GOT3 (cell line): ENCODE measurements at regions not wholly inside any gene's neighbourhood (a gene's known extent, or its start where the extent isn't known, plus 50 kb on each side); places are given as distances from the start of the nearest gene placed in this dataset.

ENCODE experiments used
- DNase-seq: peaks from one replicate; lab custom pipeline; 2025; ENCODE audit warnings: mixed read lengths; lab: John Stamatoyannopoulos, UW

DNA sequence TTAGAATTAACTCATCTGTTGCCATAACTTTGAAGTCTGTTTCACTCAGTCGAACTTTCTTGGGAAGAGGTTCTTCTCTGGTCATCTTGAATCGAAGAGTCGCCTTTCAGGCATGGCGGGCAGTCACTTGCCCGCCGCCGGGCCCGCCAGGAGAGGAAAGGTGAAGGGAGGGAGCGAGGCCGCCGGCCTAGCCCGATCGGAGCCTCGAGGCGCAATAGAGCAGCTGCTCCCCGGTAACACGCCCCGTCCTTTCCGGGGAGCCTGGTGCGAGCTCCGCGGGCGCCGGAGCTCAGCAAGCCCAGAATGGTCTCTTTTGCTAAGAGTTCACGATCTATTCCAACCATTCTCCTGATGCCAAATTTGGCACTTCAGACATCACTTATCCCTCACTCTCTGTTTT, 591.8 kb downstream of the TFAP2B start:
- no peak for DNase-seq

DNA sequence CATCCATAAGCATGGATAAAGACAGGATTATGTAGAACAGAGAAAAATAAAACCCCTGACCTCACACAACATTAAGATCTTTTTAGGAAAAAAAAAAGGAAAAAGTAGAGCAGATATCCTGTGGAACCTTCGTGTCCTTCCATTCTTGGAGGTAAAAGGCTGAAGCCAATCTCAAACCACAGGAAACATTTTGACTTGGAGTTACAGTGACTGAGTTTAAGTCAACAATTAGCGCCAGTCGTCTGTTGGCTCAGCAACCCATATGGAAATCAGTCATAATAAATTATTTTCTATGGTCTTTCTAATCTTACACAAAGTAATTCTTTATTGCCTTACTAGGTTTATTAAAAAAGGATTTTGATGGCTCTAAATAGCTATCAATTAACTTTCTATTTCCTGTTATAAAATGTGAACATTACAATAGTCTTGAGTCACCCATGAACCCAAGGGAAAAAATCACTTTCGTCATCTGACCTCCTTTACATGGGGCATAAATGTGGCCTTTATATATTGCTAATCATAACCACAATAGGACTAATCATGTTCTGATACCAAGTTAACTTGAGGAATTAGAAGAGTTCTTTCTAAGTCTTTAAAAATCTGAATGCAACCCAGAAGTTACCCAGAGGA, 592.9 kb downstream of the TFAP2B start:
- DNase-seq, result no peak

DNA sequence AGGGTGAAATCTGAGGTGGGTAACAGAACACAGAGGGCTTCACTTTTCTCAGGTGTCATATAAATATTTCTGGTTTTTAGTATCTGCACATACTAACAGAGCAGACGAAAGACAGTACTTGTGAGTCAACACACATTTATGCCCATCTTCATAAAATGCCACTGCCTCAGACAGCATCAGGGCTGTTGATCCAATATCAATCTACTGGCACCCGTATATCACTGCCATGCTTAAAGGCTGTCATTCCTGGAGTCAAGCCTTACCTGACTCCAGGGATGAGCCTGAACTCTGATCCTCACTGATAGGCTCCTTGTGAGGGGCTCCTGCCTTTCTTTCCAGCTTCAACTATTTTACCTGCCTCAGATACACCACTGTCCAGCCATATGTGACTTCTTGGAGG, 595.7 kb downstream of the TFAP2B start:
- no peak for DNase-seq

DNA sequence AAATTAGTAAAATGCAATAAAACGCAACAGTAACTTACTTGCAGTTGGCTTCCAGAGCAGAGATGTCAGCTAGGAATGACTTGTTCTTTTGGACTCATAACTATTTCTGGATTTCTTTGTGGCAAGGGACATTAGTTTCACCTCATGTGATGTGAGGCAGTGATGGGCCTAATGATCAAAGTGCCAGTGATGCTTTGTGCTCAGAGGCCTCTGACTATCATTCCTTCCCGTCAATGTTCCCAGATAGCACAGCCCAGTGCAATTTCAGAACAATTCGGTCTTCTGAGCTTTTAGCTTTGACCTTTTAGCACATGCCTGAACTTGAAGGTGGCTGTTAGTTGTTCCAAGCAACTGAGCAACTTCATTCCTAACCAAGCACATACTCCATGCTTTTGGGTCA, 596.8 kb downstream of the TFAP2B start:
- no peak for DNase-seq

DNA sequence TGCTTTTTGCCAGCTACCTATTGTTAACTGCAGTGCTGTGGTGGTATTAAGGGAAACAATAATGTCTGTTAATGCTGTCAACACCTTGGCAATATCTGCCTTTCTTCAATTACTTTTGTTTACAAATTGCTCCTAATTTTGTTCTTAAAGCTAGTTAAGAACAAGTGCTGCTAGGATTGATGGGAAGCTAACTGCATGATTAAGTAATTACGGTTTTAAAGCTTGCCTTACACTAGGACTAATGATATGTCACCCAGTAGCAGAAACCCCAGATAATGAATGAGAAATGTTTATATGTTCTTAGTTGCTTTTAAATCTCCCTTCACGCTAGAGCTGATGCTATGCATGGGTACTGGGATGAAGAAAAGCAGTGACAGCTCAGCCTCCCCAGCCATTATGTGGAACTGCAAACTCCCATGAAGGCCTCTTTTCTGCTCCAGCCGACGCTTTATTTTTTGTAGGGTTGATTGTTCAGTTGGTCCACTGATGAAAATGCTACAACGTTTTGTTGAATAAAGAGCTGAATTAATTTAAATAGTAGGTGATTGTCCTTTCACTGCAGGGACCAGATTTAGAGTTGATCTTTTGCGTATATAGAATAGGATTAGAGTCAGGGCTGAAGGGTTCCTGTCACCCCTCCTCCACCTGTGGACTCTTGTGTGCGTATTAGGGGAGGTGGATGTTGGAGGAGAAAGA, 610.5 kb downstream of the TFAP2B start:
- no peak for DNase-seq

DNA sequence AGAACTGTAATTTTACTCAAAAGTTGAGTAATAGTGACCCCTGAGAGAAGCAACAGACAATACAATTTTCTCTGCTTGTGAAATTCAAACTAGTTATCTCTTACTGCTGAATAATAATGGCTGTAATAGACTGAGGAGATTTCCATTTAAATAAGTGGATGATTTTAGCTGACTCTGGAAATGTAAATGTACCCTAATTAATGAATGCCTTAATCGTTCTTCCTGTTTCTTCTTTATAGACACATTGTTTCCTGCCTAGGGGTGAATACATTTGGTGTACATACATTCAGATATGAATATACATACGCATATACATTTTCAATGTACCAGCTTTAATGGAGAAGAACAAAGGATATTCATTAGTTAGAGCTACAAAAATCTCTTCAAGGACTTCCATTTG, 611.9 kb downstream of the TFAP2B start:
- no peak for DNase-seq

DNA sequence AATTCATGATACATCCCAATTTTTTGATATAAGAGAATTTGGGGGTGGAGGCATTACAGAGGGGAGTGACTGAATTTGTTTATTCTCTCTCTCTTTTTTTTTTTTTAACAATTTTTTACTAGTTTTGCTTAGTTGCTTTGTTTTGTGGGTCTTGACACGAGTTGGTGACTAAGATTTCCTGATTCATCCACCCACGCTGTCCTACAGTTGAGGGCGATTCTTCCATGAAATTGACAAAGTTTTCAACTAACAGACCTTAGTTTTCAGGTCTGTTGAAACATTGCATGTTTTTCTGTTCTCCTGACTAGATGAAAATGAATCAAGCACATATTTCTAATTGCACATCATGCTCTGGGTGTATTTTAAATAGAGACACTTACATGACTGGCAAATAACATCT, 613.8 kb downstream of the TFAP2B start:
- DNase-seq, result no peak

DNA sequence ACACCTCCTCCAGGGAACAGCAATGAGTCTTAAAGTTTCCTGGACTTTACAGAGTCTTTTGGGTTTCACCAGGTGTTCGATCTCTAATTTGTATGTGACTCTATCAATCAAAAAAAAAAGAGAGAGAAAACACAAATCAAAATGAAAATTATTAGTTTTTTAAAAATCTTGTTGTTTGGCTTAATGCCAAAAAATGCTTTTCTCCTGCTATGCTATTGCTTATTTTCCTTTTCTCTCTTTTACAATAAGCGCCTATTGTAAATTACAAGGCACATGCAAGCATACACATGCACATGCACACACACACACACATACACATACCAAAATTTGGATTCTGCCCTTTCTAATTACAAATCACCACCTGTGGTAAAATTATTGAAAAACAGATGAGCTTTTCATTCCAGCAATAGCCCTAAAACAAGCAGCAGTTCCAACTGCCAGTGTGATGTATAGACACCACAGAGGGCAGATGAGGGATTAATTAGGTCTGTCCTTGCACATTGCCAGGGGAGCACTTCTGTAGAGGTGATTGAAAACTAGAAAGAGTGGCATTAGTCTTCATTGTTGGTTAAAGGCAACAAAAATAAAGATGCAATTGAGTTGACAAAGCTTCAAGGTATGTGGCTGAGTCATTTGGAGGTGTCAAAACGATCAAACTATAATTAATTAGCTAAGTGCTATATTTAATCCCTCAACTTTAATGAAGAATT, 631.7 kb downstream of the TFAP2B start:
- no peak for DNase-seq

DNA sequence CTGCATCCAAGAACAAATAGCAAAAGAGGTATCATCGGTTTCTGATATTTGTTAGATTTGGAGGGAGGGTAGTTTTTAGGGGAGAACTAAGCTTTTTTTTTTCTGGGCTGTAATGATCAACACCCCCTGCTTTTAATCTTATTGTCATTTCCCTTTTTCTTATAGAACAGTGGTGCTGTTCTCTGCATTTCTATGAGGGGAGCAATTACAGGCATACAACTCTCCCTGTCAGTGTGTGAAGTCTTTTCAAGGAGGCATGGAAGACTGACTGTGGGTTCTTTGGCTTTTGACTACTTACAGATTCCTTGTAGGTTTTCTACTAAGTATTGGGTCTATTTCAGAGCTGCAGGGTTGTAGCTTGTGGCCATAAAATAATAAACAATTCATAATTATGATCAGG, 632.3 kb downstream of the TFAP2B start:
- DNase-seq, result no peak

DNA sequence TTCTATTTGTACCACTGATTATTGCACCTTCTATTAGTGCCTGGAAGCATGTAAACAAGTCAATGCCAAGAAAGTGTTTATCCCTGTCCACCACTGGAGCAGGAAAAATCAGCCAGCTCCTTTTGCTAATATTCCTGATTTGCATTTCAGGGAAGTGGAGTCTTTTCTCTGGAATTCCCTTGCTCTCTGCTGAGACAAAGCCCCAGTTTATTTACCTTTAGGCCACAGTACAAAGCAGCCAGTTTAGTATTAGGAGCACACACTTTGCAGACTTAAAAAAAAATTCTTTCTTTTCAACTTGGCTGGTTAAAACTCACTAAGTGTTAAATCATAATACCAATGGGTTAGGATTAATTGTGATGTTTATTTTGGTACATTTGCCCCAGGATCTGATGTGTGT, 631.1 kb downstream of the PKHD1 start:
- no peak for DNase-seq

DNA sequence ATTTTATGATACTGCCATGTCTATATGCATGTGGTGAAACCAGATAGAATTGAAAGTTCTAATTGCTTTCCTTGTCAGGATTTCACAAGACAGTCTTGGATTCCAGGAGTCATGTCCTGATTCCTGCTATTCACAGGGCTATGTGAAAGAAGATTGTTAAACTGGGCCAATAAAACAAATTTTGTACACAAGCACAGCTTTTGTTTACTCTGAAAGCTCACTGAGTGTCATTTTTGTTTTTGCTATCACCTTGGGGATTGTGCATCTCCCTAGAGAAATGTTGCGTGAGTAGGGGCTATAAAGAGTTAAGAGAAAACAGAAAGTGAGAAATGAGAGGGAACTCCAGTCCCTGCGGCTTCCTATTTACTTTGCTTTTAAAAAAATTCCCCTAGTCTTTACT, 627.5 kb downstream of the PKHD1 start:
- DNase-seq, result no peak

DNA sequence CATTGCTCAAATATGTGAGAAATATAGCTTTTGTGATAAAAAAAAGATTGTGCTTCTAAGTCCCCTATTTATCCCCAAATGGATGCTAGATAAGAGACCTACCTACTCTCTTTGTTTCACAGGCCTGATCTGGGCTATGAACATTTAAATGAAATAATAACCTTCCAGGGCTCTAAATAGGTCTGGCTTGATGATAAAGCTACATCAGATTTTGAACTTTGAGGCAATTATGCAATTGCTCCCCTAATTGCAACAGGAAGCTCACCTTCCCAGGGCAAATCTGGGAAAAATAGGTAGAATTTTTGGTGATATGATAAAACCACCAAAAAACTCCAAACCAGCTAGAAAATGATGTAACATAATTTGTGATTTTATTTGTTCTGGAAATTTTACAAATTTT, 624.5 kb downstream of the PKHD1 start:
- DNase-seq, result no peak

DNA sequence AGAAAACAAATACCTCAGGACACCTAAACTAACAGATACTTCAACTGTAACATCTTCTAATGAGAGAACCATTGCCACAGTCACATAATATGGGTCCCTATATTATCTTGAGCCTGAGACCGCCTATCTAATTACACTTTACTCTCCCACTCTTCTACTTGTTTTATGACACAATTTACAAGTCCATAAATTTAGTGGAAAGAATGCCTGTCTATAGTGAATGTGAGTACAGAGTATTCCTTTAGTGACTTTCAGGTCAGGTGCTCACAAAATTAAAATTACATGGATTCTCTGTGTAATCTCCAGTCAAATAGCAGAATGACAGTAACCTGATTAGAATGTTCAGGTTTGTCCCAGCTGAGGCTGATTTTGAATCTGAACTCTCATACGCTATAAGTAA, 624.1 kb downstream of the PKHD1 start:
- no peak for DNase-seq

DNA sequence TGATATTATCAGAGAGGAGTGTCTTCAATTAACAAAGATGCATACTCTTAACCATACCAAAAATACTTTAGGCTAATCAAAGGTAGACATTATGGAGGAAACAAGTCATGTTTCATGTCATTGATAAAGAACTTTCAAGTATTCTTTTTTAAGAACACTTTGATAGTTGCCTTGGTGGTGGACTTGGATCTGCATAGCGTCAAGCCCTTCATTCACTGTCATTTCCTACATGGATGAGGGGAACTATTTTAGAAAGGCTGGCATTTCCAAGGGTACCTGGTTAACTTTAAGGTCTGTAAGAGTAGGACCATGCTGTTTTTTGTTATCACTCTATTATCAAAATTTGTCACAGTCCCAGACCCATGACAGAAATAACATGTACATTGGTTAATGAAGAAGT, 622.5 kb downstream of the PKHD1 start:
- no peak for DNase-seq

DNA sequence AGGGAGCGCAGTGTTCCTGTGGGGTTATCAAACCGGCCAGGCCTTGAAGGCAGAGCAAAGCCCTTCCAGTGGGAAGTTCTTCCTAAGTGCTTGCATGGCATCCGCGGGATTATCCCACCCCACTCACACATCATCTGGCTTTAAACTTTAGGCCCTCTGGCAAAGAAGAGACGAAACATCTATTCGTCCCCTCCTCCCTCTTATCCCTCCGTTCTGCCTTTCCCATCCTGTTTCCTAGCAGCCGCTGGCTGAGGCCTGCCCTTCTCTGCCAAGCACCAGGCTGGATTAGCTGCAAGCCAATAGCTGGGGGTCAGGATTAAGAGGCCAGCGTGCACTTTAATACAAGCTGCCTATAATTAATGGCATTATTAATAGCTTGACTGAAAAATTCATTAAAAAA, 621.0 kb downstream of the PKHD1 start:
- no peak for DNase-seq

DNA sequence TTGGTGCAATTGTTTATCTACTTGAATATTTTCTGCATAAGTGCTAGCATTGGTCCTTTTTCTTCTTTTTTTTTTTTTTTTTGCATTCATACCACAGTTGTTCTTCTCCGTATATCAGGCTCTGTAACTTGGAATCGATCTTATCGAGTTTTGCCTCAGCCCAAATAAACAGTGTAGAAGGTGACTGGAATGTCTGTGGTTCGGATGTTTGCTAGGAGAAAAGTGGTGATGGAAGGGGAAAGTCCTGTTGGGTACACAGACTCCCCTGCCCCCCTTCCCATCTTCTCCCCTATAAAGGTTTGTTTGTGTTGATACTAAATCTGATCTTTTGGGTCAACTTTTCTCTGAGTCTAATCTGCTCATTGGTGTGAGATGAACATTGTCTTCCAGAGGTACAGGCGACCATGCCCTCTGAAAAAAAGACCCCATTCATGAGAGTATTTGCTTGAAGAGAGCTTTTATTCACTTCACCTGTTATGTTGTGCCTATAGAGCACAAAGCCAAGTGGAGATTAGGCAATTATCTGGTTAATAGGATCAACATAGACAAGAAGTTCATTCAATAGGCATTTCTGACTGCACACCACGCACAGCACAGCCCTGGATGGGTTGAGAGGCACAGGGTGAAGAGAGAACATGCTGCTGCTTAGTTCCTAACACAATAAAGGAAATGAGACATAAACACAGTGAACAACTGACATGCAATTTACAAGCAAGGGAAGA, 620.0 kb downstream of the PKHD1 start:
- DNase-seq, result no peak

DNA sequence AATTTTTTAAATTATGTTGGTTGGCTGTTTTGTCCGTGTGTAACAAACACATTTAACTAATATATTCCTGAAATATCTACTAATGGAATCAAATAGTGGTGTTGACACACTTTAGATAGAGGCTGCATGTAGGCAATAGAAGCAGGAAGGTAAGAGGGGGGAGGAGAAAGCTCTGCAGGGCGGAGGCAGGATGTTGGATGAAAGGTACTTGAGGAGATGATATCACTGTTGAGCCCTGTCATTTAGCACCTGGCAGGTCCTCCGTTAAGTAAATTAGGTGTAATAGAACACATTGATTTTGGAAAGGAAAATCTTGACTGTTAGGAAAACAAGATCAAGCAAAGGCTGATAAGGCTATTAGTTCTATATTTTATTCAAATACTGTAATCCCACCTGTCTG, 618.7 kb downstream of the PKHD1 start:
- no peak for DNase-seq

DNA sequence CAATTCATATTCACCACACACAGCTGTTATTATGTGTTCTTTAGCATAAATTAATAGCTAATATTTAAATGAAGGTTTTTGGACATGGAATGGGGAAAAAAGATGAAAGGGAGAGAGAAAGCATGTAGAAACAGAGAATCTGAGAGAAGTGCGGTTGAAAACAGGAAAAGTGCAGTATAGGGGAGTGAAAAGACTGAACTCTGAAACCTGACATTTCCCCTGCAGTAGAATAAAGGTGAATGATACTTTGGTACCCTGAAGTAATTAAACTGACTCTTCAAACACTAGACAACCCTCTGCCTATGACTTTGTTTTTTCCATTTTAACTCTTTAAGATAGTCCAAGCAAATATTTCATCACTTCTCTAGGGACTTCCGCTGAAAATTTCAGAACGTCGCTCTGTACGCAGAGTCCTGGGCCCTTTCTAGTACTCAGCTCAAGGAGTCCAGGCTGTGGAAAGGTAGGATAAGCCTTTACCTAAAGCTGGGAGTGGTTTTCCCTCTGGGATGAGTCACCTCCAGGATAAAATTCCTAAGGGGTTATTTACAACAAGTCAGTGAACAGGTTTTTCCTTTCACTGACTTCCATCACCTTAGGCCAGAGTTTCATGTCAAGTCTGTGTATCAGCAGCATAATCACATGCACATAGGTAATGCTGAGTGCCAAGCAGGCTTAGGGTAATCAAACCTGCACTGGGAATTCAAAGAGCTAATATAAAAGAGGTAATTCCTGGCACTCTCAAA, 614.5 kb downstream of the PKHD1 start:
- no peak for DNase-seq

DNA sequence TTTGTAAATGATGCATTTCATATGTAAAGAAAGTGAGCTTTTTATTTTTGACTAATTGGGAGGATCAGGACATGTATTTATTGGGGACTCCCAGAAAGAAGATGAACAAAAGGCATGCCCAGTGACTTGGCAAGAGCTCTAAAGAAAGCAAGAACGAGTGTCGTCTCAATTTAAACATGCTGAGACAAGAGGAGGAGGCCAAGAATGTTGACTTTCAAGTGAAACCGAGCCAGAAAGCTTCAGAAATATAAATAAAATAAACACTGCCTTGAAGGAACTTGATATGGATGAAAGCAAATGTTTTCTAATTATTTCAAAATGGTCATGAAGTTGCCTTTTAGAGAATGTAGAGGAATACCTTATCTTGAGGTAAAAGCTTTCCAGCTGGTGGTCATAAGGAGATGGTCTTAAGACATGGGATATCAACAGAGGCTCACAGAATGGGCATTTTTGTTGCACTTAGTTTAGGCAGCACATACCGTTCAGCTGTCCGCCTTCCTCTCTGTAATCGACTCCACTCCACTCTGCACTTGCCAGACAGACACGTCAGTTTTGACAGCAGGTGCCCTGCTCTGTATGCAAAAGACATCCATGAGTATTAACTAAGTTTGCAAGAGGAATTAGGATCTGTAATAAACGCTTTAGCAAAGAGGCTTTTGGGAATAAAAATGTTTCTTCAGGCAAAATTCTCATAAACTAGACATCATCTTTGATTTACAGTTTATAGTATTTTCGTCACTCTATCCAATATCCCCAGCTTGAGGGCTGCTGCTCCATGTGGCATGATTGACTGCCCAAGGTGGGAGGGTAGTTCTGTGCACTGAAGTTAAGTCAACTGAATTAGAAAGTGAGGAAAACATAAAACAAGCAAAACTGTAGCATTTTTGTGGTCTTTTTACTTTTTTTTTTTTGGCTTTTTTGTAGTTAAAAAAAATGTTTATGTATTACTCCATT, 613.1 kb downstream of the PKHD1 start:
- no peak for DNase-seq

DNA sequence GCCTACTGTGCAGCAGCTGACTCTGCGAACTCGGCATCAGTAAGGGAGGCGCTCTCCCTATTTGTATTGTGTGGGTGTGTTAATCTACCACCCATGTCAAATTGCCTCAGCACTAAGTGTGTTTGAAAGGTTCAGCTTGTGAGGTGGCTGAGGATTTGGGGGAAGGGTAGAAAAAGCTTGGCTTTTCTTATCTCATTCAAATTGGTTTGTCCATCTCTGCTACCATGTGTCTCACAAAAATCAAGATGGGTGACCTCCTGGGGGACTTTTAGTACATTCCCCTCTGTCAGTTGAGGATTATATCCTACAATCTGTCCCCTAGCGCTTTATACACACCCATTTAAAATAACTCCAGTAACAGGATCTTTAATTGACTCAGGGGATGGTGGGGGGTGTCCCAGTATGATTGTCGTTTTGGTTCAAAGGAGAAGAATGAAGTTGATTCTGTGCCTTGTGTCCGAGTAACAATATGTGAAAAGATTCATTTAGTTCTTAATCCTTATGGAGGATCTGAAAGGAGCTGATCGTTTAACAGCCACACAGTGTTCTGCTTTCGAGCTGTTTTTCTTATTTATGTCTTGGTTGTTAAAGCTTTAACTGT, 609.6 kb downstream of the PKHD1 start:
- DNase-seq, result no peak

DNA sequence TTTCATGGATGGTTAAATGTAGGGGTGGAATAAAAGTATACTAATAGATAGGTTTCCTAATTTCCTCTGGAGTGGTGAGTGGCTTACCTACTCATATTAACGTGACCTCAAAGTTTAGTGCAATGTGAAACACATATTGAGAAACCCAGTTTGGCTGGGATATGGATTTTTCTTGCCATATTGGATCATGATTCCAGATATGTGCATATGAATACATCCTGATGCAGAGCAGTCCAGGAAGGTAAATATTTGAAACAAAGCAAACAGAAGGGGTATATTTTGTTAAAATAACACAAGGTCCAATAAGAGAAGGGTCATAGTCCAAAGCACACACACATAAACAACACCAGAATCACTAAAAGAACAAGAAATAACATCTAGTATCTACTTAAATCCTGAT, 608.1 kb downstream of the PKHD1 start:
- no peak for DNase-seq
